Choroid plexus epithelial cell (primary cell): ENCODE measurements at regions not wholly inside any gene's neighbourhood (a gene's known extent, or its start where the extent isn't known, plus 50 kb on each side); places are given as distances from the start of the nearest gene placed in this dataset.

Experiments
- DNase-seq: peaks from one replicate; pipeline ENCODE4 v3.0.0-alpha.2; 2010; ENCODE audit warnings: low read depth
- H3K4me3 ChIP-seq: 2 replicates; pipeline ENCODE4 v1.5.1; 2011; ENCODE audit warnings: low read depth, mild to moderate bottlenecking, control low read depth, low read length, moderate library complexity
- TF ChIP-seq, protein P1 (sequence below): conservative IDR thresholded peaks from 2 replicates; pipeline ENCODE4 v1.5.1; 2011; ENCODE audit warnings: low read depth, mild to moderate bottlenecking, control low read depth, inconsistent platforms, low read length, moderate library complexity

GRCh38 chr11:69931060-69931910 is 112.1 kb upstream of the FGF3 start:
- no peak overlapping the region for H3K4me3 ChIP-seq
- TF ChIP-seq, protein P1, sequence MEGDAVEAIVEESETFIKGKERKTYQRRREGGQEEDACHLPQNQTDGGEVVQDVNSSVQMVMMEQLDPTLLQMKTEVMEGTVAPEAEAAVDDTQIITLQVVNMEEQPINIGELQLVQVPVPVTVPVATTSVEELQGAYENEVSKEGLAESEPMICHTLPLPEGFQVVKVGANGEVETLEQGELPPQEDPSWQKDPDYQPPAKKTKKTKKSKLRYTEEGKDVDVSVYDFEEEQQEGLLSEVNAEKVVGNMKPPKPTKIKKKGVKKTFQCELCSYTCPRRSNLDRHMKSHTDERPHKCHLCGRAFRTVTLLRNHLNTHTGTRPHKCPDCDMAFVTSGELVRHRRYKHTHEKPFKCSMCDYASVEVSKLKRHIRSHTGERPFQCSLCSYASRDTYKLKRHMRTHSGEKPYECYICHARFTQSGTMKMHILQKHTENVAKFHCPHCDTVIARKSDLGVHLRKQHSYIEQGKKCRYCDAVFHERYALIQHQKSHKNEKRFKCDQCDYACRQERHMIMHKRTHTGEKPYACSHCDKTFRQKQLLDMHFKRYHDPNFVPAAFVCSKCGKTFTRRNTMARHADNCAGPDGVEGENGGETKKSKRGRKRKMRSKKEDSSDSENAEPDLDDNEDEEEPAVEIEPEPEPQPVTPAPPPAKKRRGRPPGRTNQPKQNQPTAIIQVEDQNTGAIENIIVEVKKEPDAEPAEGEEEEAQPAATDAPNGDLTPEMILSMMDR = no peak
- DNase-seq = no peak

DNA sequence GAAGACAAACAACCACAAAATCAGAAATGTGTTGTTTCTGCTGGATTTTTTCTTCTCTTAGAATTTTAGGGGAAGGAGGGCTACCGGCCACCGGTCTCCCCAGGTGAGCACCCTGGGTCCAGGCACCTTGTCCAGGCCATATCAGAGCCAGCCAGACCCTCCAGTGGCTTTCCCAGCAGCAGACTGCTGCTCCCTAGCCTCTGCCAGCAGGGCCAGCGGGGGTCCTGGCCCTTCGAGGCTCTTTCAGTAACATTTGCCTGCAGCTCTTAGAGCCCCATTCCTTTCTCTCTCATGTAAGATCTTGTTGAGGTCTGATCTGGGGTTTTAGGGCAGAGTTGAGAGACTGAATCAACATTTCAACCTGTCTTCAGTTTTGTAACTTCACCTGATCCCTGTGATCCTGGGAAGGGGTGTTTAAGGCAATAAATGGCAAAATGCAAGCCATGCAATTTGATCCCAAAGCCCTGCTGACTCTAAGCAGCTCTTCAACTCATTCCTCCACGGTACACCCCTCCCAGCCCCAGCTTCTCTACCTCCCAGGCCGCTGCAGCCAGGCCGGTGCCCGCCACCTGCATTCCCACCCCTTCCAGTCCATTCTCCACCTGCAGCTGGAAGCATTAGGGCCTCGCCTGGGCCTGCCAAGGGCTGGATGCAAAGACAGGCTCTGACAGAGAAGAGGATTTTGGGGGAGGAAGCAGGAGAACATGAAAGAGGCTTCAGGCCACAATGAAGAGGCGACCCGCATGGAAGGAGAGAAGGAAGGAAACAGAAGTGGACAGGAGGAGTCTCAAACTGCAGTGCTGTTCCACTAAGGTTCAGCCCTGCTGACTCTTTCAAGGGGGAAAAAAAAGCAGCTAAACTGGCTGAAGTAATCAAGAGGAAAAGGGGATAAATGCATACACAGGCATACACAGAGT is 113.0 kb upstream of the FGF3 start:
- TF ChIP-seq, protein P1 = no peak
- no peak overlapping the region for H3K4me3 ChIP-seq
- DNase-seq = no peak

DNA sequence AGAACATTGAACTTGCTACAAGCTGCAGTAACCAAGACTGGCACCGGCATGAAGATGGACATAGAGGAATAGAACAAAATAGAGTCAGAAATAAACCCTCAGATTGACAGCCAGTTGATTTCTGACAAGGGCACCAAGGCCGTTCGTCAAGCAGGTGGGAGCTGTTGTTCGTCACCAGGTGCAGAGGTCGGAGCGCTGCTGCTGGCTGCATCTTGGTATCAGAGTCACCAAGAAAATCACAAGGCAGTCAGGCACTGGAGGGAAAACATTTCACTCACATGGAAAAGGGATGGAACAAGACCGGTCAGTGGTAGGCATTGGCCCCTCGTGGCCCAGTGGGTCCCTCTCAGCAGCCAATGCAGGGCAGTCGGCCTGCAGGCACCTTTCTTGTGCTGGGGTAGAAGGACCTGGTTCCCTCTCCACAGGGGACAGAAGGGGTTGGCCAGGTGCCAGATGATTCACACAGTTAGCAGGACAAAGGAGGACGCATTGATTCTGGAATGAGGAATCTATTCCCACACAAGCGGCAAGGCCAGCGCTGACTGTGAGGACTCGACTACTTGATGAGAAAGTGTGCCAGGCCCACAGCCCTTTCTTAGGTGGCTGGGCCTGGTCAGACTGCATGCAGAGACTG is 115.8 kb upstream of the FGF3 start:
- no peak for DNase-seq
- TF ChIP-seq, protein P1 = no peak
- H3K4me3 ChIP-seq = no peak overlapping the region

- TF ChIP-seq, protein P1 = no peak
- DNase-seq = no peak
- H3K4me3 ChIP-seq = no peak overlapping the region
Measured at GRCh38 chr11:69935941-69936505, 116.8 kb upstream of the FGF3 start.

DNA sequence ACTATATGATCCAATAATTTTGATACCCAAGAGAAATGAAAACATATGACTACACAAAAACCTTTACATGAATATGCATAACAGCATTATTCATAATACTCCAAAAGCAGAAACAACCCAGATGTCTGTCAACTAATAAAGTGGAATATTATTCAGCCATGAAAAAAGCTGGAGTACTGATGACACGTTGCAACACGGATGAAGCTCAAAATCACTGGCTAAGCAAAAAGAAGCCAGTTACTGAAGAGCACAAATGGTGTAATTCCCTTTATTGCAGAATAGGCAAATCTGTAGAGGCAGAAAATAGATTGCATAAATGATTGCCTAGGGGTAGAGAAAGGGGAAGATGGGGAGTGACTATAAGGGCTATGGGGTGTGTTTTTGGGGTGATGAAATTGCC is 117.6 kb upstream of the FGF3 start:
- no peak for DNase-seq
- TF ChIP-seq, protein P1 = no peak
- no peak overlapping the region for H3K4me3 ChIP-seq

DNA sequence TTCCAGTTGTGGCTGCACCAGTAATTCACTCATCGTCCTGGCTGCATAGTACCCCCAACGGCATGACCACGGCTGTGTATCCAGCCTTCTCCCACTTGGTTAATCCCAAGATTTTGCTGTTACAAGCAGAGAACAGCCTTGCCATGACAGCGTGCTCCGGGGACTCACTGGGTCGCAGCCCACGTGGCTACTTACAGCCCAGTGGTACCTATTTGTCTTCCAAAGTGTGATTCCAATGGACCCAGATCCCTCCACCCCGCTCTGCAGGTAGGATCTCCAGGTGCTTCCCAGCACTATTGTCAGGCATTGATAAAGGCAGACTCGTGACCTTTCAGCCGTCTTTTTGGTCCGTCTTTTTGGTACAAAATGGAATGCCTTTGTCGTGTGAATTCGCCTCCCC is 119.0 kb upstream of the FGF3 start:
- TF ChIP-seq, protein P1 = no peak
- H3K4me3 ChIP-seq = no peak overlapping the region
- no peak for DNase-seq
